Smooth muscle cell of the brain vasculature (primary cell): ENCODE measurements at regions not wholly inside any gene's neighbourhood (a gene's known extent, or its start where the extent isn't known, plus 50 kb on each side); places are given as distances from the start of the nearest gene placed in this dataset.

Experiments
- DNase-seq: peaks from one replicate; pipeline ENCODE4 v3.0.0-alpha.2; 2012; ENCODE audit warnings: low read depth, low spot score

DNA sequence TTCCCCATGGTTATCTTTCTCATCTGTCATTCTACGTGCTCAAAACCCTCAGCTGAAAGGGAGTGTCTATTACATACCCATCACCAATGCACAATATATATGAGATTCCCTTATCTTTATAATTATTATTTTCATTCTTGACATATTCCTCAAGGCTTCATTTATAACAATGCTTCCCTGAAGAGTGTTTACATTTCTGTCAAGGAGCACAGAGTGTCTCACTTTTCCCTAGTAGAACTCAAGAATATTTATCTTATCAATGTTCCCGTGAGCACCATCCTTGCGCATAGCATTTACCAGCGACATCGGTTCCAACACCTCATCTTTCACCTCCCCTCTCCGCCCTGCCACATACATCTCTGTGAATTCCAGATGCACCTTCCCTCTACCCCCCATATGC is 250.6 kb downstream of the PLA2G4A start:
- DNase-seq = no peak

DNA sequence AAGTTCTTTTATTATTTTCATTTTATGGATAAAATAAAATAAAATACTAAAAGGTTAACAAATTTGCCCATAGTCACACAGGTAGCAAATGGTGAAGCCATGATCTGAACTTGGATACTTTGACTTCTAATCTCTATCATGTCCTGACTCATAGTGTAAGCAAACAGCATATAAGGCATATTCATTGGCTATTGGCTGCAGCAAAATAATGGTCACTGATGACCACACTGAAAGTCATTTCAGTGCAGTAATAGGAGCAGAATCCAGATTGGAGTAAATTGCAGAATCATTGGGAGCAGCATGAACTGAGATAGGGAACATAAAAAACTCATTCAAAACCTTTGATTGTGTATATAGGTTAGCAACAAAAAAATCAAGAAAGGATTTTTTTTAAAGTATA is 262.9 kb downstream of the PLA2G4A start:
- DNase-seq = no peak

DNA sequence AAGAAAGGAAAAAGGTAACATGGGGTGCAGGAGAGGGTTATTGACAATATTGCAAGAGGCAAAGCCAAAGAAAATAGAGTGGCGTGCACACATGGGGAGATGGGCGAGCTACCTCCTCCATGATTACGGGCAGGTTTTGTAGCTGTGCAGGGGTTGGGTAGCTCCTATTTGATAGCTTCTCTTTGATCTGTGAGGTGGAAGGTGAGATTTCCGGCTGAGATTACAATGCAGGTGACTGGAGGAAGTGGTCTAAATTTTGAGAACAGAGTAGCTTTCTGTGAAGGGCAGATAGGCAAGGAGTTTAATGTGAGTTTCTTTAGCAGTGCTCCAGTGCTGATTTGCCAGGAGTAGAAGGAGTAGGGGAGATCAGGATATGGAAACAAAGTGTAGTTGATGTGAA is 263.4 kb downstream of the PLA2G4A start:
- no peak for DNase-seq

DNA sequence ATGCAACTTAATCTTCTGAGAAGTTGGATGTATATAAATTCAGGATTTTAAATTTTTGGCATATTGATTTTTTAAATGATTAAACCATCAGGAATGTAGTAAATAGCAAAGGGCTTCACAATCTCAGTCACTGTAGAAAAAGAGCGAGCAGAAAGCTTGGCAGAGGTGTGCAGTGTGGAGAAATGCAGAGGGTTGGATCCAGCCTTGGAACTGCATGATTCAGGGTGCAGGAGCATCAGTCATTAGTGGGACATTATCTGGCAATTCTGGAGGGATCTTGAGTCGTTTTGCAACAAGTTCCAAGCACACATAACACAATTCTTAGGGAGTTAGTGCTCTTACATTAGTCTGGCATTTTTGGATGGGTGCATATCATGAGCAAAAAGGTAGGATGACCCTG is 267.9 kb downstream of the PLA2G4A start:
- no peak for DNase-seq

DNA sequence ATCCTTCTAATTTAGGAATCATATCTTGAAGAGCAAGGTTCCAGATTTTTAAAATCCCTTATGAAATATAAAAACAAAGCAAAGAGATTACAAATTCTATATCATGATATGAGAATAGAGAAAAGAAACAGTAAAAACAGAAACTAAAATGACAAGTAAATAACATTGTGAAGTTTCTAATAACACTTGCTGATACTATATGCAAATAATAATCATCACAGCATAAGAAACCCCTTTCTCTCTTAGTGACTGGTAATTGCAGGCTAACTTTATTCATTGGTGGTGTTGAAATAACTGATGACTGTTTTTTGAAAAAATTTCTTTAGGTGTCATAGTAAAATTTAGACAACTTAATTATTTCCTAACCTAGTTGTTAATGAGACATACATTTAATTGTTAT is 281.6 kb downstream of the PLA2G4A start:
- DNase-seq = no peak

DNA sequence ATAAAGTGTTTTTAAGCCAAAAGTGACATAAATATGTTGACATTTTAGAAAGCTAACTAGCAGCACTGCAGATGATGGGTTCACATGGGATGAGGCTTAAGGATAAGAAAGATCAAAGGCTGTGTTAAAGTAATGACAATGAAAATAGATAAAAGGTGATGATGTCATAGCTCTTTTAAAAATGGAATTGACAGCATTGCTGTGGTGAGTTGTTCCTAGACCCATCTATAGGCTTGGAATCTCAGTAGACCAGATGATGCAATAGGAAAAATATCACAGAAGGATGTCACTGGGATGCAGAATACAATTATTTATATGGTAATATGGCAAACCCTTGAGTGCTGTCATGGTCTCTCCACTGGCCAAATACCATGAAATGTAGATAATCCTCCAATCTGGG is 286.0 kb downstream of the PLA2G4A start:
- DNase-seq = no peak

DNA sequence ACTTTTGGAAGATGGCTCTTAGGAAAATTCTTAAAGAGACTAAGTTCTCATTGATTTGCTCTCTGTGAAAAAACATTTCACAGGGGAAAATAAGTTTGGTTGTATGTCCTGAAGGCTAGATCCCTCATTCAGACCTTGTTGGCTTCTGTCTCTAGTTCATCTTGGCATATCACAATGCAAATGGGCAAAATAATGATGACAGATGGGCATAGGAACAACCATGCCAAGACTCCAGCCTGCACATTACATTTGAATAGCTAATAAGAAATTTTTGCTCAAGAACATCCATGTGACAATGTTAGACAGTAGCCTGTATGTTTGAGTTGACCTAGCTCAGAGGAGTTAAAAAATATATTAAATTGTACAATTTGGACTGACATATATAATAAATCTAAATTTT is 292.9 kb downstream of the PLA2G4A start:
- no peak for DNase-seq

DNA sequence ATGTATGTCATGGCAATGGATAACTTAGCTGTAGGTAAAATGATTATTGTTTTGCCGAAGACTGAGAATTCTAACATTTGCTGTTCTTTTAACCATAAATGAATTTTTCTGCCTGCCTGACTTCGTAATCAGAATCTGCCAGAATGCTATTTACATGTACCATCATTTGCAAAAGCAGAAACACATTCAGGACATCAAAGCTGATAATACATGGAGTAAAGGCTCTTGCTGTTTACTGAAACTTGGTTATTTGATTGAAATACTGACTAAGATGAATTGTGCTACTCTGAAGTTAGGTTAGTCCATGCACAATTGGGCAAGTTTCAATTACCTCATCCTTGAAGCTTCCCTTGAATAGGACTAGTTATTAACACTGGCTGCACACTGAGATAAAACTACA is 293.8 kb downstream of the PLA2G4A start:
- no peak for DNase-seq

DNA sequence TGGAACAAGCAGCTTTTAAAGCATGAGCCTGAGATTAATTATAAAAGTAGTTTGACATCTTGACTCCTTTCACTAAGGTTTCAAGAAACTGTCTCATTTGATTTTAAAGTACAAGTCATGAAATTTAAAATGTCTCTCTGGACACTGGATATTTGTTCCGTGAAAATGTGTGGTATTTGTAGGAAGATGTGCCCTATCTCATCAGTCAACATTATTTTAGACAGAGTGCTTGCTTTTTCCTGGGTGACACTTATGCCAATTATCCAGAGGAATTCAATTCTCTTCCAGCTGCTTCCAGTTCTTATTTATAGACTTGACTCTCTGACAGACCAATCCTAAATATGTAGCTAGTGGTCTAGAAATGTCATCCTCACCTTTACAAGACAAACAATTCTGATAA is 300.4 kb downstream of the PLA2G4A start:
- no peak for DNase-seq

DNA sequence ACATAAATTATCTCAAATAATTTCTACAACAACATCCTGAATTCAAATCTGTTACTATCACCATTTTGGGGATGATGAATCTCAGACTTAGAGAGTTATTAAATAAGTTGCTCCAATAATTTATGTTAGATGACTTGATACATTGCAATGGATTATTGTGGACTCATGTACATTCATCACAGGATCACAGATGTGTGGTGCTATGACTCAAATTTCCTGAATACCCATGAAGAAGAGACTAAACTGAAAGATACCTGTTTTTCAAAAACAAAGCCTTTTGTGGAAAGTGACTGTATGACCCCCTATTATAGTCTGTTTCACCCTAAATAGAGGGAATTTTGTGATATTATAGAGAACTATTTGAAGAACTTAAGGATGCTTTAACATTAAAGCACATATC is 315.0 kb downstream of the PLA2G4A start:
- DNase-seq = no peak

DNA sequence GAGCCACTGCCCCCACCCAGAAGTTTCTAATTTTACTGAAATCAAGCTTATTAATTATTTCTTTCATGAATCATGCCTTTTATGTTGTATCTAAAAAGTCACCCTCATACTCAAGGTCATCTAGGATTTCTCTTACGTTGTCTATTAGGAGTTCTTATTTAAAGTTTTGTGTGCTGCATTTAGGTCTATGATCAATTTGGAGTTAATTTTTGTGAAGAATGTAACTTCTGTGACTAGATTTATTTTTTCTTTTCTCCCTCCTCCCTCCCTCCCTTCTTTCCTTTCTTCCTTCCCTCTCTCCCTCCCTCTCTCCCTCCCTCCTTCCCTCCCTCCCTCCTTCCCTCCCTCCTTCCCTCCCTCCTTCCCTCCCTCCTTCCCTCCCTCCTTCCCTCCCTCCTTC is 317.6 kb downstream of the PLA2G4A start:
- DNase-seq = no peak

DNA sequence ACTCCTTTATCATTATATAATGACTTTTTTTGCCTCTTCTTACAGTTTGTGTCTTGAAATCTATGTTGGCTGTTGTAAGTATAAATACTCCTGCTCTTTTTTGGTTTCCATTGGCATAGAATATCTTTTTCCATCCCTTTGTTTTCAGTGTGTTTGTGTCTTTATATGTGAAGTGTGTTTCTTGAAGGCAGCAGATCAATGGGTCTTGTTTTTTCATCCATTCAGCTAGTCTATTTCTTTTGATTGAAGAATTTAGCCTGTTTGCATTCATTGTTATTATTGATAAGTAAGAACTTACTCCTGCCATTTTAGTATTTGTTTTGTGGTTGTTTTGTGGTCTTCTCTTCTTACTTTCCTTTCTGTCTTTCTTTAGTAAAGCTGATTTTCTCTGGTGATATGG is 322.8 kb downstream of the PLA2G4A start:
- no peak for DNase-seq

DNA sequence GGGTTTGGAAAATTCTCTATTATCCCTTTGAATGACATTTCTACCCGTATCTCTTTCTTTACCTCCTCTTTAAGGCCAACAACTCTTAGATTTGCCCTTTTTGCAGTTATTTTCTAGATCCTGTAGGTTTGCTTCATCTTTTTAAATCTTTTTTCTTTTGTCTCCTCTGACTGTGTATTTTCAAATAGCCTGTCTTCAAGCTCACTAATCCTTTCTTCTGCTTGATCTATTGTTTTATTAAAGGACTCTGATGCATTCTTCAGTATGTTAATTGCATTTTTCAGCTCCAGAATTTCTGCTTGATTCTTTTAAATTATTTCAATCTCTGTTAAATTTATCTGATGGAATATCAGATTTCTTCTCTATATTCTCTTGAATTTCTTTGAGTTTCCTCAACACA is 324.3 kb downstream of the PLA2G4A start:
- no peak for DNase-seq

DNA sequence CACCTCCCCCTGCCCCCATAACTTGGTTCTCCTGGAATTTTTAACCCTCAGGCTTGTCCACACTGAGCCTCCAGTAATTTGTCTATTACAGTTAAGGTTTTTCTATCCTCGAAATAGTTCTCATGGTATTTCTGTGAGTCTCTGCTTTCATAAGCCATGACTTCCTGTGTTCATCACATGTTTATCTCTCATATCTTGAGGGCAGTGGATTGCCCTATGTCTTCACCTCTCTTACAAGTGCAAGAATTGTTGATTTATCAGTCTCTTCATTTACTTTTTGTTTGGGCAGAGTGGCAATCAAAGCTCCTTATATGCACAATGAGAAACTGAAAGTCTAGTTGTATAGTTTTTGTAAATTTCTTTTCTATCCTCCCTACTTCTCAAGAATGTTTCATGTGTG is 328.4 kb downstream of the PLA2G4A start:
- DNase-seq = no peak

DNA sequence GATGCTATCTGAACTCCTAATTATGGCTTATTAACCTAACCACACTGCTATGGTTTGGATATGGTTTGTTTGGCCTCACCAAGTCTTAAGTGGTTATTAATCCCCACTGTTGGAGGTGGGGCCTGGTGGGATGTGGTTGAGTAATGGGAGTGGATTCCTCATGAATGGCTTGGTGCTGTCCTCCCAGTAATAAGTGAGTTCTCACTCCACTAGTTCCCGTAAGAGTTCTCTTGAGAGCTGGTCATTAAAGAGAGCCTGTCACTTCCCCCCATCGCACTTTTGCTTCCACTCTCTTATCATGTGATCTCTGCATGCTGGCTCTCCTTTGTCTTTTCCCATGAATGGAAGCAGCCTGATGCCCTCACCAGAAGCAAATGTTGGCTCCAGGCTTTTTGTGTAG is 328.8 kb downstream of the PLA2G4A start:
- no peak for DNase-seq

DNA sequence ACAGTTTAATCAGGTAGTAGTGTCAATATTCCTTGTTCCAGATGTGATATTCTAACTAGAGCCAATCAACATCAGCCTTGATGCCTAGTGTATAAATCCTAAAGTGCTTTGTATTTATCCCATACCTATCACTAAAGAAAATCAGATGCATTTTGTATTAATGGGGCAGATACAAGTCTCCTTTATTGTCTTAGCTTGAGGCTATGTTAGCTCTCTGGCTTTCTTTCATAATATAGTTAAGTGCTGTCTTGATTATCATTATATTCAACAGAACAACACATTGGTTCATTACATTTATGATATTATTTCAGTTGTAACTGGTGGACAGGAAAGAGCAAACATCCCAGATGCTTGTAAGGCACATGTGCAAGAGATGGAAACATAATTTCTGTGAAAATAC is 338.8 kb downstream of the PLA2G4A start:
- DNase-seq = no peak

DNA sequence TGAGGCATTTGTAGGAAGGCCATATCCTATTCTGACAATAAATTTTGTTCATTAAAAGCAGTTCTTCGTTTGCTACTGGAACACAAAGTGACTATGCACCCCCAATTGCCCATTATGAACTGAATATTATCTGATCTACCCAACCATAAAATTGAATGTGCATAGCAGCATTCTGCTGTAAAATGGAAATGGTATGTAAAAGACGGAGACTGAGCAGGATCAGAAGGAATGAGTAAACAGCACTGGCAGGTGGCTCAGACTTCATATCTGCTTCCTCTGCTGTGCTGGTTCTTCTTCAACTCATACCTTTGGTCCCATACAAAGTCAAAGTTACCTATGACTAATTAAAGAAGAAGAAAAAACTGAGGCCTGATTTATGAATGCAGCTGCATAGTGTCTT is 339.5 kb downstream of the PLA2G4A start:
- DNase-seq = no peak

DNA sequence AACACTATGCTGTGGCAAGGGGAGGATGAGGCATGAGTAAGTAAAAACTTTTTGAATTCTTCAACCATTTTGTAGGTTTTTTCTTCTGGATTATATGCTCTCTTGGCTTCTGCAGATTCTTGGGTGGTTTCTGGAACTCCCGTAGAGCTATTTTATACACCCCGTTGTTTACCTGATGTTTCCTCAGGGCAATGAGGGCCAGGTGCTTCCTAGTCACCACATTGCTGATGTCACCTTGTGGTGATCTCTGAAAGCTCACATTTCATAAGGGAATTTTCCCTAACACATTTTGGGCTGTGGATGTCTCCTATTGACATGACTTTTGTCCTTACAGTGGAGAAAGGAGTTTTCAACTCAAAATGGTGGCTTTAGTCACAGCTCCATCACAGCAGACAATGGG is 356.6 kb downstream of the PLA2G4A start:
- DNase-seq = no peak

DNA sequence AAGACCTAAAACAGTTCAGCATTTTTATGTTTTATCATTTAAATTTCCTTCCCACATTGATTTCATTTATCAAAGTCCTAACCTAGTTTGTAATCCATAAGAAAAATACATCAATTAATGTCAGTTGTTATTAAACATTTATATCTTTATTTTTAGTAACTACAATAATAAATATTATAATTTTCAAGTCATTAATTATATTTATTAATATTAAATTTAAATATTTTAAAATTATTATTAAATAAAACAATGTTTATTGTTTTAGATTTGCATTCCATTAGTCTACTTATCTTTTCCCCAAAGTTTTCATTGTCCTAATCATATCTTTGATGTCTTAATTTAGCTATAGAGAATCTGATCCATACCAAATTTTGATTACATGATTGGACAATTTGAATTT is 368.9 kb downstream of the PLA2G4A start:
- DNase-seq = no peak

DNA sequence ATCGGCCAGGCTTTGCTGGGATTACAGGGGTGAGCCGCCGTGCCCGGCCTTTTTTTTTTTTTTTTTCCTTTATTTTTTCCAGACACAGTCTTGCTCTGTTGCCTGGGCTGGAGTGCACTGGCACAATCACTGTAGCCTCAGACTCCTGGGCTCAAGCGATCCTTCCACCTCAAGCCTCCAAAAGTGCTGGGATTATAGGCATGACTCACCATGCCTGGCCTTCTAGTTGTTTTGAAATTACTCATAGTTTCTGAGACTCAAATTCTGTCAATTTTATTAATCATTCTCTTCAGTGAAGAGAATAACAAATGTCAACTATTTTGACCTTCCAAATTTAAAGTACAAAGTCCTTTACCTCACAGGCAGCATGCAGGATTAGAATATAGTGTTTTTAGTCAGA is 374.5 kb downstream of the PLA2G4A start:
- DNase-seq = no peak

DNA sequence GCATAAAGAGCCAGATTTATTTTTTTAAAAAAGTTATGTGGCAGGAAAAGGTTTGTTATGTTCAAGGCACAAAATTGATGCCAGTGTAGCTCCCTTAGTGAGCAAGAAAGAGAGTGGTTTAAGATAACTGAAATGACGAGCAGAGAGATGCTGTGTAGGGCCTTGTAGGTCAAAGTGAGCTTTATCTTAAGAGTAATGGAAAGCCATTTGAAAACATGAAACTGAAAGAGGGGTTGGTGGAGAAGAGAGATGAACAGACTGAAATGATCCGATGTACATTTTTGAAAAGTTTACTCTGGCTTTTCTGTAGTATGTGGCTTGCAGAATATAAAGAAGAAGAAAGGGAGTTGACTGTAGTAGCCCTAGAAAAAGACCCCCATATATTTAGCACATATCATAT is 383.6 kb downstream of the PLA2G4A start:
- DNase-seq = no peak

DNA sequence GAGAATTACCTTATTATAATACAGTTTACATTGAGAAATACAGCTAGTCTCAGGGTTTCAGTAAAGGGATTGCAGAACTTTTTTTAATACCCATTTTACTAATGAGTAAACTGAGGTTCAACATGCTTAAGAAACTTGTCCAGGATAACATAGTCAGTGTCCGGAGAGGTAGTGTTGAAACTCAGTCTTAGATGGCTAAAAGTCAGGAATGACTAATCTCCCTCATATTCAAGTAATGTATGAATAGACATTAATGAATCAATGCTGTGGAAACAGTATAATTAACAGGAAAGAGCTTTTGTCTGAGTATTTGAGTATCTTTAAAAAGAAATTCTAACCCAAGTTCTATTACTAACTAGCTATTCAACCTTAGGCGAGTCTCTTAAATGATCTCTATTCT is 397.6 kb downstream of the PLA2G4A start:
- DNase-seq = no peak

DNA sequence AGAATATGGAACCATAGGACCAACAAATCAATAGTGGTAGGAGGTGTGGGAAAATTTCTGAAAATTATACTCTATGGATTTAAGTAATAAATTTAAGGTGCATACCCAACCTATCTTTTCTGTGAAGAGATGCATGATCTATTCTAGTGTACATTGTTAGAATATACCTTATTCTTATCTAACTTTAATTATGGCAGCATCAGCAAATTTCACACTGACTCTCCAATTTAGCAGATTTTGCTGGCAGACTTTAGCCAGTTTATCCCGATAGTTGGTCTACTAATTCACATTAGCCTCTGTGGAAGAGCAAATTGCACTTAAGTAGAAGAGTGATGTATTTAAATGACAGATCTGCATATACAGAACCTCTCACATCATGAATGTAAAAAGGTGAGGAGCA is 400.0 kb downstream of the PLA2G4A start:
- DNase-seq = no peak

DNA sequence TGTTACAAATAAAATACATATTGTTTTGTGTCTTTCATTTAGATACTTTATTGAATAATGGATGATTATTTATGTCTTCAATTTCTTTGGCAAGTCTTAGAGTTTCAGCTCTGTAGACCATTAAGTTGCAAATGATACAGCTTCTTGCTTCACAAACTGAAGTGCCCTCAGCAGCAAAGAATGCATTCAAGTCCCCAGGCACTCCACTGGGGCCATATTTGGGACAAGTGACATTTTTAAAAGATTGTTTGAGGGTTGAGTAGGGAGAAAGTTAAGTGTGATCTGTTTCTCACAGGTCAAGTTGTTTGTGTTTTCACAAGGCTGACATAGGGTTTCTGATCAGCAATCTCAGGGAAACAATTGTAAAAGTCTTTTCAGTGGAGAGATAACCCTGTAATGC is 400.7 kb downstream of the PLA2G4A start:
- DNase-seq = no peak

DNA sequence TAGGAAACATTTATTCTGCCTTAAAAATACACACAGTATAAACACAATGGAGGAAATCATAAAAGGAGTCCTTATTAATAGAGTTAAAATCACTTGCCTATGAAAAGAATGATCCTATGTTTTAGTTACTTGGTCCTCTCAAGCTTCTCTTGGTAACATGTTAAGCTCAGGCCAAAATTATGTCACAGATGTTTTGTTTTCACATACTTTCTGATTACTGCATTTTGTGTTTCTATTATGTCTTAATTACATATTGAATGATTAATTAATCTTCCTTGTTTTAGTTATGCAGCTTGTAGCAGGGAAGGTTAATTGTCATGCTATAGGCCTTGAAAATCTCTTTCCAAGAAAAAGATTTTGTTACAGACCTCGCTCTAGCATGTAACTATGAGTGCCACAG is 406.0 kb downstream of the PLA2G4A start:
- no peak for DNase-seq
